Cardiac muscle cell (in vitro differentiated cells and primary cell): ENCODE measurements at regions not wholly inside any gene's neighbourhood (a gene's known extent, or its start where the extent isn't known, plus 50 kb on each side); places are given as distances from the start of the nearest gene placed in this dataset.
"Not testable (repeated sequence)": the region's sequence is repeated elsewhere in the genome, so short reads cannot be mapped to it uniquely, and the experiment has no call there.

Source experiments
- DNase-seq, 2 donors: peaks; one replicate each; pipeline versions ENCODE4 v3.0.0 to v3.0.0-alpha.2; 2010 to 2017; ENCODE audit warnings: low read depth in 1 of 2, low spot score in 1 of 2
- H3K27ac ChIP-seq: fragments of 200-600 bp; sonication (generic); 2 replicates; pipeline ENCODE4 v1.5.1; 2016
- H3K27me3 ChIP-seq: fragments of 200-600 bp; sonication (generic); 2 replicates; pipeline ENCODE4 v1.6.0; 2016; ENCODE audit warnings: control low read depth
- H3K36me3 ChIP-seq: fragments of 200-600 bp; sonication (generic); 2 replicates; pipeline ENCODE4 v1.5.1; 2016; ENCODE audit warnings: control low read depth
- H3K4me1 ChIP-seq: fragments of 200-600 bp; sonication (generic); 2 replicates; pipeline ENCODE4 v1.8.1; 2017; ENCODE audit warnings: low read depth, mild to moderate bottlenecking, mixed run types
- H3K4me3 ChIP-seq: fragments of 200-600 bp; sonication (generic); 2 replicates; pipeline ENCODE4 v1.5.1; 2016; ENCODE audit warnings: mild to moderate bottlenecking
- H3K9me3 ChIP-seq: fragments of 200-600 bp; sonication (generic); 2 replicates; pipeline ENCODE4 v1.5.1; 2017; ENCODE audit warnings: low read depth, mild to moderate bottlenecking, control low read depth
- TF ChIP-seq, protein P1 (sequence below): IDR thresholded peaks from 2 replicates; pipeline ENCODE4 v1.5.1; 2012; ENCODE audit warnings: low read depth, mild to moderate bottlenecking, low read length

DNA sequence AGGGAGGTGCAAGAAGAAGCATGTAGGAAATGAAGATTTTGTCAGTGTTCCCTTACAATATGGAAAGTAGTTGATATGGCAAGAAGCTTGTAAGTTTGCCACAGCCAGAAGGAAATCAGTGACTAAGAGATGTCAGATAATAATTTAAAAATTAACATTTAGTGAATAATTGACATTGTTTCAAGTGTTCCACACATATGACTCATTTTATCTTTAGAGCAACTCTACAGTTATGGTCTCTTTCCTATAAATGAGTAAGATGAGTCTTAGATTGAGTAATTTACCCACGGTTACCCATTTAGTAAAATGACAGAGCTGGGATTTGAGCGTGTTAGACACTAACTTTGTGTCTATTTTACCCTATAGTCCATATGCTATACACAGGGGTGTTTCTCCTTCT, 300.3 kb upstream of the IRS4 start:
- Histone ChIP-seq H3K4me3 (no peak overlapping the region), H3K9me3 (no peaks in the 10 kb centered on the region), H3K36me3 (no peaks in the 10 kb centered on the region), H3K27ac (no peak overlapping the region), H3K4me1 (no peaks in the 10 kb centered on the region), H3K27me3 (no peaks in the 10 kb centered on the region)
- TF ChIP-seq, protein P1, sequence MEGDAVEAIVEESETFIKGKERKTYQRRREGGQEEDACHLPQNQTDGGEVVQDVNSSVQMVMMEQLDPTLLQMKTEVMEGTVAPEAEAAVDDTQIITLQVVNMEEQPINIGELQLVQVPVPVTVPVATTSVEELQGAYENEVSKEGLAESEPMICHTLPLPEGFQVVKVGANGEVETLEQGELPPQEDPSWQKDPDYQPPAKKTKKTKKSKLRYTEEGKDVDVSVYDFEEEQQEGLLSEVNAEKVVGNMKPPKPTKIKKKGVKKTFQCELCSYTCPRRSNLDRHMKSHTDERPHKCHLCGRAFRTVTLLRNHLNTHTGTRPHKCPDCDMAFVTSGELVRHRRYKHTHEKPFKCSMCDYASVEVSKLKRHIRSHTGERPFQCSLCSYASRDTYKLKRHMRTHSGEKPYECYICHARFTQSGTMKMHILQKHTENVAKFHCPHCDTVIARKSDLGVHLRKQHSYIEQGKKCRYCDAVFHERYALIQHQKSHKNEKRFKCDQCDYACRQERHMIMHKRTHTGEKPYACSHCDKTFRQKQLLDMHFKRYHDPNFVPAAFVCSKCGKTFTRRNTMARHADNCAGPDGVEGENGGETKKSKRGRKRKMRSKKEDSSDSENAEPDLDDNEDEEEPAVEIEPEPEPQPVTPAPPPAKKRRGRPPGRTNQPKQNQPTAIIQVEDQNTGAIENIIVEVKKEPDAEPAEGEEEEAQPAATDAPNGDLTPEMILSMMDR = no peak
- no peak for DNase-seq

DNA sequence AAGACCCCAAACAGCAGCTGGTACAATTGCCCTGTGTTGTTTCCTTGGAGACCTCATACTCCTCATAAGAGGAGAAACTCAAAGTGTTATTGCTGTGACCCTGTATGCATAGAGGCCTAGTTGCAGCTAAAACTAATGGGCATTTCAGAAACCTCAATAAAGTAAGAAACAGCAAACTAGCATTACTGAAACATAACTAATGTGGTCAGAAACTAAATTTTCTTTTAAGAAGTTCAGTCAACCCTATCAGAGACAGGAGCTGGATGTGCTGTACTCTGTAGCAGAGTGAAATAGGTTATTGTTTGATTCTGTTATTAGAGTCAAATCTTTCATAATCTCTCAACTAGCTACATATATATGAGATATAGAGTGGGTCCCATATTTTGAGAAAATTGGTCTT, 257.5 kb upstream of the IRS4 start:
- DNase-seq = no peak
- Histone ChIP-seq H3K4me1 (no peaks in the 10 kb centered on the region), H3K9me3 (no peaks in the 10 kb centered on the region), H3K27ac (no peak overlapping the region), H3K4me3 (no peak overlapping the region), H3K36me3 (no peaks in the 10 kb centered on the region), H3K27me3 (no peaks in the 10 kb centered on the region)
- TF ChIP-seq, protein P1 = no peak

DNA sequence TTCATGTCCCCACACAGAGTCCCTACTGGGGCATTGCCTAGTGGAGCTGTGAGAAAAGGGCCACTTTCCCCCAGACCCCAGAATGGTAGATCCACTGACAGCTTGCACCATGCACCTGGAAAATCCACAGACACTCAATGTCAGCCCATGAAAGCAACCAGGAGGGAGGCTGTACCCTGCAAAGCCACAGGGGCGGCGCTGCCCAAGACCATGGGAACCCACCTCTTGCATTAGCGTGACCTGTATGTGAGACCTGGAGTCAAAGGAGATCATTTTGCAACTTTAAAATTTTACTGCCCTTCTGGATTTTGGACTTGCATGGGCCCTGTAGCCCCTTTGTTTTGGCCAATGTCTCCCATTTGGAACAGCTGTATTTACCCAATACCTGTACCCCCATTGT, 236.5 kb upstream of the IRS4 start:
- H3K9me3 ChIP-seq, H3K36me3 ChIP-seq, H3K4me3 ChIP-seq, H3K27me3 ChIP-seq, H3K4me1 ChIP-seq, DNase-seq, H3K27ac ChIP-seq: not testable (repeated sequence)

DNA sequence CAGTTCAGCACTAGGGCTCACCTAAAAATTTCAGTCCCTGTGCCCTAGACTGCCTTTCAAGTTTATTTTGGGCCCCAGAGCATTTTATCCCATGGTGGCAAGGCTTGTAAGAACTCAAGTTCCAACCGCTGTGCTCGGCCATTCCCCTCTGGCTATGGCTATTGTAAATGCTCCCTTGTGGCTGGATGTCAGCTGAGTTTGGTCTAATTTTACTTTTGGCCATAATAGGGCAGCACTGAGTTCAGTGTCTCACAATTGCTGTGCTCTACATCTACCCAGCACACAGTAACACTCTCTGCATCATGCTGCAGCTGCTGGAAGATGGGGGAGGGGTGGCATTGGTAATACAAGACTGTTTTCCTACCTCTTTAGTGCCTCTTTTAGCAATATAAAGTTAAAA, 210.8 kb upstream of the IRS4 start:
- no peak for DNase-seq
- H3K9me3 ChIP-seq = no peaks in the 10 kb centered on the region

DNA sequence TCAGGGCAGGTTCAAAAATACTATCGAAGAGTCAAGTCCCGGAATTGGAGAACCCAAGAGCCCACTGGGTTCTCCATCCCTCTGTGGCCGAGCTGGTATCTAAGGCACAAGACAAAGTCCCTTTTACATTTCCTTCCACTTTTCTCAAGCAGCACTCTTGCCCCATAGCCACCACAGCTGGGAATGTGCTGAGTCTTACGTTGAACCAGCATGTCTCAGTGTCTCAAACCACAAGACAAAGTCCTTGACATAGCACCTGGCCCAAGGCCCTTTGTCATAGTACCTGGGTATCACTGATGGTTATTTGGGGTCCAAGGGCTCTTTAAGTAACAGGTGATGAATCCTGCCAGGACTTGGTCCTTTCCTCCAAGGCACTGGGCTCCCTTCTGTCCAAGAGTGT, 210.2 kb upstream of the IRS4 start:
- Histone ChIP-seq H3K4me1 (no peaks in the 10 kb centered on the region), H3K27me3 (no peaks in the 10 kb centered on the region), H3K4me3 (no peak overlapping the region), H3K36me3 (no peaks in the 10 kb centered on the region), H3K9me3 (no peaks in the 10 kb centered on the region), H3K27ac (no peak overlapping the region)
- DNase-seq = no peak
- TF ChIP-seq, protein P1 = no peak

More for the DNA sequence above, 210.8 kb upstream of the IRS4 start:
- TF ChIP-seq, protein P1 = no peak
- no peaks in the 10 kb centered on the region for H3K27me3 ChIP-seq
- no peak overlapping the region for H3K27ac ChIP-seq
- no peaks in the 10 kb centered on the region for H3K36me3 ChIP-seq
- no peak overlapping the region for H3K4me3 ChIP-seq
- no peaks in the 10 kb centered on the region for H3K4me1 ChIP-seq

DNA sequence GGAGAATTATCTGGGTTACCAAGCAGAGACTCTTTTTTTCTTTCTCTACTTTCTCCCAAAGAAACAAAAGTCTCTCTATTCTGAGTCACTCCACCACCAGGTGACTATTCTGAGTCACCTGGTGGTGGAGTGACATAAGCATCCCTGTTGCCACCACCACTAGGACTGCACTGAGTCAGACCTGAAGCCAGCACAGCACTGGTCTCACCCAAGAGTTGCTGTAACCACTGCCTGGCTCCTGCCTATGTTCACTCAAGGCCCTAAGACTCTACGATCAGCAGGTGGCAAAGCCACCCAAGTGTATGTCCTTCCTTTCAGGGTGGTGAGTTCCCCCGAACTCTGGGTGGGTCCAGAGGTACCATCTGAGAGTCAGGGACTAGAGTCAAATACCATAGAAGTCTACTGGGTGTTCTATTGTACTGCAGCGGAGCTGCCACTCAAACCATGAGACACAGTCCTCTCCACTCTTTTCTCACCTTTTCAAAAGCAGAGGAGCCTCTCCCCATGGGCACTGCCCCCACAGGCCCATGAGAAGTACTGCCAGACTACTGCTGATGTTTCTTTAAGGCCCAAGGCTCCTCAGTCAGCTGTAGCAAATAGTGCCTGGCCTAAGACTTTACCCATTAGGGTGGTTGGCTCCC, 209.6 kb upstream of the IRS4 start:
- TF ChIP-seq, protein P1 = no peak
- Histone ChIP-seq H3K27me3 (no peaks in the 10 kb centered on the region), H3K36me3 (no peaks in the 10 kb centered on the region), H3K9me3 (no peaks in the 10 kb centered on the region), H3K4me3 (no peak overlapping the region), H3K4me1 (no peaks in the 10 kb centered on the region), H3K27ac (no peak overlapping the region)
- DNase-seq = no peak
